GM23338 (cell line): ENCODE measurements at regions not wholly inside any gene's neighbourhood (a gene's known extent, or its start where the extent isn't known, plus 50 kb on each side); places are given as distances from the start of the nearest gene placed in this dataset.

Experiments used
- ATAC-seq: fragments of 200-7000 bp; cut with Tn5 transposase; 3 replicates; pipeline ENCODE4 v1.9.1; 2020
- DNase-seq: peaks from one replicate; pipeline ENCODE4 v3.0.0-alpha.2; 2015; ENCODE audit warnings: low spot score
- H2AFZ ChIP-seq: fragments of 200-600 bp; sonication (generic); 2 replicates; pipeline ENCODE4 v1.8.0; 2016; ENCODE audit warnings: antibody characterized with exemption, mild to moderate bottlenecking, moderate library complexity
- H3F3A ChIP-seq: fragments of 200-600 bp; sonication (generic); replicated peaks from 2 replicates; pipeline ENCODE4 v1.8.0; 2017; ENCODE audit warnings: antibody characterized with exemption, mixed run types, low read depth
- H3K27ac ChIP-seq: fragments of 200-600 bp; sonication (generic); 2 replicates; pipeline ENCODE4 v1.6.1; 2016; ENCODE audit warnings: low read depth
- H3K27me3 ChIP-seq: fragments of 200-600 bp; sonication (generic); 2 replicates; pipeline ENCODE4 v1.8.0; 2016; ENCODE audit warnings: mild to moderate bottlenecking, mixed run types, moderate library complexity; ENCODE audit not compliant: insufficient read depth
- H3K36me3 ChIP-seq: fragments of 200-600 bp; sonication (generic); 2 replicates; pipeline ENCODE4 v1.8.0; 2016; ENCODE audit warnings: mild to moderate bottlenecking; ENCODE audit not compliant: insufficient read depth
- H3K4me1 ChIP-seq: fragments of 200-600 bp; sonication (generic); 2 replicates; pipeline ENCODE4 v1.8.0; 2016; ENCODE audit warnings: mild to moderate bottlenecking, moderate library complexity; ENCODE audit not compliant: insufficient read depth
- H3K4me2 ChIP-seq: fragments of 200-600 bp; sonication (generic); 2 replicates; pipeline ENCODE4 v1.7.1; 2017; ENCODE audit warnings: mixed run types
- H3K4me3 ChIP-seq: fragments of 200-600 bp; sonication (generic); 2 replicates; pipeline ENCODE4 v1.6.1; 2016; ENCODE audit warnings: mixed run types
- H3K79me2 ChIP-seq: fragments of 200-600 bp; sonication (generic); replicated peaks from 2 replicates; pipeline ENCODE4 v1.8.0; 2017; ENCODE audit warnings: mild to moderate bottlenecking; ENCODE audit not compliant: insufficient read depth
- H3K9me2 ChIP-seq: fragments of 200-600 bp; sonication (generic); 2 replicates; pipeline ENCODE4 v1.8.0; 2017; ENCODE audit not compliant: insufficient read depth
- H4K20me1 ChIP-seq: fragments of 200-600 bp; sonication (generic); replicated peaks from 2 replicates; pipeline ENCODE4 v1.8.0; 2017; ENCODE audit warnings: mild to moderate bottlenecking; ENCODE audit not compliant: insufficient read depth
- H3K27ac Mint-ChIP-seq: 2 replicates; pipeline ENCODE4 v1.8.0; 2020; ENCODE audit warnings: inconsistent platforms, mild to moderate bottlenecking, moderate library complexity, mixed read lengths
- H3K27me3 Mint-ChIP-seq: 3 replicates; pipeline ENCODE4 v1.8.0; 2022; ENCODE audit warnings: low read depth, mild to moderate bottlenecking, moderate library complexity, mixed read lengths, inconsistent platforms; ENCODE audit not compliant: insufficient read depth, poor library complexity
- H3K36me3 Mint-ChIP-seq: 3 replicates; pipeline ENCODE4 v1.8.0; 2021; ENCODE audit warnings: low read depth, mild to moderate bottlenecking, inconsistent platforms, moderate library complexity, mixed read lengths
- H3K4me1 Mint-ChIP-seq: 3 replicates; pipeline ENCODE4 v1.8.0; 2020; ENCODE audit warnings: mild to moderate bottlenecking, inconsistent platforms, mixed read lengths
- H3K4me3 Mint-ChIP-seq: 3 replicates; pipeline ENCODE4 v1.8.0; 2021; ENCODE audit warnings: moderate library complexity, mild to moderate bottlenecking, inconsistent platforms, mixed read lengths
- H3K9me3 Mint-ChIP-seq: 3 replicates; pipeline ENCODE4 v1.8.0; 2020; ENCODE audit warnings: moderate library complexity, mild to moderate bottlenecking, inconsistent platforms, mixed read lengths
- CREB1 ChIP-seq: fragments of 250-450 bp; sonication (Bioruptor Pico); IDR thresholded peaks from 2 replicates; pipeline ENCODE4 v1.5.0; 2020; ENCODE audit warnings: low read depth, mild to moderate bottlenecking, moderate library complexity
- EZH2 ChIP-seq: fragments of 200-600 bp; sonication (generic); IDR thresholded peaks from one replicate; pipeline ENCODE4 v1.8.0; 2017; ENCODE audit warnings: antibody characterized with exemption, mild to moderate bottlenecking, low read depth; ENCODE audit not compliant: unreplicated experiment
- EZH2phosphoT487 ChIP-seq: fragments of 200-600 bp; sonication (generic); IDR thresholded peaks from one replicate; pipeline ENCODE4 v1.8.1; 2018; ENCODE audit warnings: antibody characterized with exemption; ENCODE audit not compliant: unreplicated experiment
- JUNB ChIP-seq: IDR thresholded peaks from one replicate; pipeline ENCODE4 v1.6.1; 2016; ENCODE audit warnings: antibody characterized with exemption; ENCODE audit not compliant: unreplicated experiment
- NANOG ChIP-seq: IDR thresholded peaks from 2 replicates; pipeline ENCODE4 v1.6.1; 2016; ENCODE audit warnings: antibody characterized with exemption, borderline replicate concordance
- POLR2AphosphoS5 ChIP-seq: IDR thresholded peaks from 2 replicates; pipeline ENCODE4 v1.6.1; 2016; ENCODE audit warnings: antibody characterized with exemption, low read depth
- STAT1 ChIP-seq: IDR thresholded peaks from one replicate; pipeline ENCODE4 v1.6.1; 2016; ENCODE audit warnings: antibody characterized with exemption; ENCODE audit not compliant: unreplicated experiment
- ZNF114 ChIP-seq: fragments of 250-450 bp; sonication (Bioruptor Pico); IDR thresholded peaks from 2 replicates; pipeline ENCODE4 v1.5.0; 2020; ENCODE audit warnings: mild to moderate bottlenecking, moderate library complexity
- ZNF331 ChIP-seq: fragments of 250-450 bp; sonication (Bioruptor Pico); IDR thresholded peaks from 2 replicates; pipeline ENCODE4 v1.5.0; 2020; ENCODE audit warnings: low read depth, mild to moderate bottlenecking, moderate library complexity
- TF ChIP-seq, protein P1 (sequence below): IDR thresholded peaks from one replicate; pipeline ENCODE4 v1.6.1; 2018; ENCODE audit warnings: antibody characterized with exemption; ENCODE audit not compliant: unreplicated experiment
- TF ChIP-seq, protein P2 (sequence below): IDR thresholded peaks from 2 replicates; pipeline ENCODE4 v1.6.1; 2016; ENCODE audit warnings: antibody characterized with exemption
- TF ChIP-seq, protein P3 (sequence below), 2 experiments: fragments of 200-600 bp in 1 of 2; sonication (generic) in 1 of 2; conservative IDR thresholded peaks; 2 replicates each; pipeline versions ENCODE4 v1.5.1 to v1.6.1; 2016 to 2017; ENCODE audit warnings: antibody characterized with exemption in 2 of 2, low read depth in 2 of 2, mild to moderate bottlenecking in 2 of 2, moderate library complexity in 1 of 2
- TF ChIP-seq, protein P4 (sequence below): fragments of 250-450 bp; sonication (Bioruptor Pico); IDR thresholded peaks from 2 replicates; pipeline ENCODE4 v1.5.0; 2020; ENCODE audit warnings: mild to moderate bottlenecking, moderate library complexity

DNA sequence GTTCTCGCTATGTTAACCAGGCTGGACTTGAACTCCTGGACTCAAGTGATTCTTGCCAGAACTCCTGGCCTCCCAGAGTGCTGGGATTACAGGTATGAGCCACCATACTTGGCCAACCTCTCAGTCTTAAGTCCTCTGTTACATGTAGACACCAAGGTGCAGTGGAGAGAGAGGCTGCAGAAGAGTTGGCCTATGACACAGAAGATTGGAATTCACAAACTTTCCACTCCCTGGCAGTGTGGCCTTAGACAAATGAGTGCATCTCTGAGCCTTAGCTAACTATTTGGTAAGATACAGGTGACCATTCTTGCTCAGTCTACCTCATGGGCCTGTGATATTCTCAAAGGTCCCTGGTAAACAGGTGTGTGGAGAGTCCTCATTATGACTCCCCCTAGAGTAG lies 159.7 kb downstream of the MYCN start:
- TF ChIP-seq ZNF114 (CRISPR knock-in tag) (no peak), EZH2 (no peak), EZH2phosphoT487 (no peak), STAT1 (no peak), POLR2AphosphoS5 (no peak), JUNB (no peak), NANOG (no peak), CREB1 (CRISPR knock-in tag) (no peak), ZNF331 (CRISPR knock-in tag) (no peak)
- TF ChIP-seq, protein P1, sequence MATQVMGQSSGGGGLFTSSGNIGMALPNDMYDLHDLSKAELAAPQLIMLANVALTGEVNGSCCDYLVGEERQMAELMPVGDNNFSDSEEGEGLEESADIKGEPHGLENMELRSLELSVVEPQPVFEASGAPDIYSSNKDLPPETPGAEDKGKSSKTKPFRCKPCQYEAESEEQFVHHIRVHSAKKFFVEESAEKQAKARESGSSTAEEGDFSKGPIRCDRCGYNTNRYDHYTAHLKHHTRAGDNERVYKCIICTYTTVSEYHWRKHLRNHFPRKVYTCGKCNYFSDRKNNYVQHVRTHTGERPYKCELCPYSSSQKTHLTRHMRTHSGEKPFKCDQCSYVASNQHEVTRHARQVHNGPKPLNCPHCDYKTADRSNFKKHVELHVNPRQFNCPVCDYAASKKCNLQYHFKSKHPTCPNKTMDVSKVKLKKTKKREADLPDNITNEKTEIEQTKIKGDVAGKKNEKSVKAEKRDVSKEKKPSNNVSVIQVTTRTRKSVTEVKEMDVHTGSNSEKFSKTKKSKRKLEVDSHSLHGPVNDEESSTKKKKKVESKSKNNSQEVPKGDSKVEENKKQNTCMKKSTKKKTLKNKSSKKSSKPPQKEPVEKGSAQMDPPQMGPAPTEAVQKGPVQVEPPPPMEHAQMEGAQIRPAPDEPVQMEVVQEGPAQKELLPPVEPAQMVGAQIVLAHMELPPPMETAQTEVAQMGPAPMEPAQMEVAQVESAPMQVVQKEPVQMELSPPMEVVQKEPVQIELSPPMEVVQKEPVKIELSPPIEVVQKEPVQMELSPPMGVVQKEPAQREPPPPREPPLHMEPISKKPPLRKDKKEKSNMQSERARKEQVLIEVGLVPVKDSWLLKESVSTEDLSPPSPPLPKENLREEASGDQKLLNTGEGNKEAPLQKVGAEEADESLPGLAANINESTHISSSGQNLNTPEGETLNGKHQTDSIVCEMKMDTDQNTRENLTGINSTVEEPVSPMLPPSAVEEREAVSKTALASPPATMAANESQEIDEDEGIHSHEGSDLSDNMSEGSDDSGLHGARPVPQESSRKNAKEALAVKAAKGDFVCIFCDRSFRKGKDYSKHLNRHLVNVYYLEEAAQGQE, result no peak
- TF ChIP-seq, protein P2, sequence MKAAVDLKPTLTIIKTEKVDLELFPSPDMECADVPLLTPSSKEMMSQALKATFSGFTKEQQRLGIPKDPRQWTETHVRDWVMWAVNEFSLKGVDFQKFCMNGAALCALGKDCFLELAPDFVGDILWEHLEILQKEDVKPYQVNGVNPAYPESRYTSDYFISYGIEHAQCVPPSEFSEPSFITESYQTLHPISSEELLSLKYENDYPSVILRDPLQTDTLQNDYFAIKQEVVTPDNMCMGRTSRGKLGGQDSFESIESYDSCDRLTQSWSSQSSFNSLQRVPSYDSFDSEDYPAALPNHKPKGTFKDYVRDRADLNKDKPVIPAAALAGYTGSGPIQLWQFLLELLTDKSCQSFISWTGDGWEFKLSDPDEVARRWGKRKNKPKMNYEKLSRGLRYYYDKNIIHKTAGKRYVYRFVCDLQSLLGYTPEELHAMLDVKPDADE, result no peak
- TF ChIP-seq, protein P3, sequence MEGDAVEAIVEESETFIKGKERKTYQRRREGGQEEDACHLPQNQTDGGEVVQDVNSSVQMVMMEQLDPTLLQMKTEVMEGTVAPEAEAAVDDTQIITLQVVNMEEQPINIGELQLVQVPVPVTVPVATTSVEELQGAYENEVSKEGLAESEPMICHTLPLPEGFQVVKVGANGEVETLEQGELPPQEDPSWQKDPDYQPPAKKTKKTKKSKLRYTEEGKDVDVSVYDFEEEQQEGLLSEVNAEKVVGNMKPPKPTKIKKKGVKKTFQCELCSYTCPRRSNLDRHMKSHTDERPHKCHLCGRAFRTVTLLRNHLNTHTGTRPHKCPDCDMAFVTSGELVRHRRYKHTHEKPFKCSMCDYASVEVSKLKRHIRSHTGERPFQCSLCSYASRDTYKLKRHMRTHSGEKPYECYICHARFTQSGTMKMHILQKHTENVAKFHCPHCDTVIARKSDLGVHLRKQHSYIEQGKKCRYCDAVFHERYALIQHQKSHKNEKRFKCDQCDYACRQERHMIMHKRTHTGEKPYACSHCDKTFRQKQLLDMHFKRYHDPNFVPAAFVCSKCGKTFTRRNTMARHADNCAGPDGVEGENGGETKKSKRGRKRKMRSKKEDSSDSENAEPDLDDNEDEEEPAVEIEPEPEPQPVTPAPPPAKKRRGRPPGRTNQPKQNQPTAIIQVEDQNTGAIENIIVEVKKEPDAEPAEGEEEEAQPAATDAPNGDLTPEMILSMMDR (conservative IDR thresholded peaks at IDR 0.05; ENCODE audit: low read depth in 2 of 2), result no peak
- TF ChIP-seq, protein P4, sequence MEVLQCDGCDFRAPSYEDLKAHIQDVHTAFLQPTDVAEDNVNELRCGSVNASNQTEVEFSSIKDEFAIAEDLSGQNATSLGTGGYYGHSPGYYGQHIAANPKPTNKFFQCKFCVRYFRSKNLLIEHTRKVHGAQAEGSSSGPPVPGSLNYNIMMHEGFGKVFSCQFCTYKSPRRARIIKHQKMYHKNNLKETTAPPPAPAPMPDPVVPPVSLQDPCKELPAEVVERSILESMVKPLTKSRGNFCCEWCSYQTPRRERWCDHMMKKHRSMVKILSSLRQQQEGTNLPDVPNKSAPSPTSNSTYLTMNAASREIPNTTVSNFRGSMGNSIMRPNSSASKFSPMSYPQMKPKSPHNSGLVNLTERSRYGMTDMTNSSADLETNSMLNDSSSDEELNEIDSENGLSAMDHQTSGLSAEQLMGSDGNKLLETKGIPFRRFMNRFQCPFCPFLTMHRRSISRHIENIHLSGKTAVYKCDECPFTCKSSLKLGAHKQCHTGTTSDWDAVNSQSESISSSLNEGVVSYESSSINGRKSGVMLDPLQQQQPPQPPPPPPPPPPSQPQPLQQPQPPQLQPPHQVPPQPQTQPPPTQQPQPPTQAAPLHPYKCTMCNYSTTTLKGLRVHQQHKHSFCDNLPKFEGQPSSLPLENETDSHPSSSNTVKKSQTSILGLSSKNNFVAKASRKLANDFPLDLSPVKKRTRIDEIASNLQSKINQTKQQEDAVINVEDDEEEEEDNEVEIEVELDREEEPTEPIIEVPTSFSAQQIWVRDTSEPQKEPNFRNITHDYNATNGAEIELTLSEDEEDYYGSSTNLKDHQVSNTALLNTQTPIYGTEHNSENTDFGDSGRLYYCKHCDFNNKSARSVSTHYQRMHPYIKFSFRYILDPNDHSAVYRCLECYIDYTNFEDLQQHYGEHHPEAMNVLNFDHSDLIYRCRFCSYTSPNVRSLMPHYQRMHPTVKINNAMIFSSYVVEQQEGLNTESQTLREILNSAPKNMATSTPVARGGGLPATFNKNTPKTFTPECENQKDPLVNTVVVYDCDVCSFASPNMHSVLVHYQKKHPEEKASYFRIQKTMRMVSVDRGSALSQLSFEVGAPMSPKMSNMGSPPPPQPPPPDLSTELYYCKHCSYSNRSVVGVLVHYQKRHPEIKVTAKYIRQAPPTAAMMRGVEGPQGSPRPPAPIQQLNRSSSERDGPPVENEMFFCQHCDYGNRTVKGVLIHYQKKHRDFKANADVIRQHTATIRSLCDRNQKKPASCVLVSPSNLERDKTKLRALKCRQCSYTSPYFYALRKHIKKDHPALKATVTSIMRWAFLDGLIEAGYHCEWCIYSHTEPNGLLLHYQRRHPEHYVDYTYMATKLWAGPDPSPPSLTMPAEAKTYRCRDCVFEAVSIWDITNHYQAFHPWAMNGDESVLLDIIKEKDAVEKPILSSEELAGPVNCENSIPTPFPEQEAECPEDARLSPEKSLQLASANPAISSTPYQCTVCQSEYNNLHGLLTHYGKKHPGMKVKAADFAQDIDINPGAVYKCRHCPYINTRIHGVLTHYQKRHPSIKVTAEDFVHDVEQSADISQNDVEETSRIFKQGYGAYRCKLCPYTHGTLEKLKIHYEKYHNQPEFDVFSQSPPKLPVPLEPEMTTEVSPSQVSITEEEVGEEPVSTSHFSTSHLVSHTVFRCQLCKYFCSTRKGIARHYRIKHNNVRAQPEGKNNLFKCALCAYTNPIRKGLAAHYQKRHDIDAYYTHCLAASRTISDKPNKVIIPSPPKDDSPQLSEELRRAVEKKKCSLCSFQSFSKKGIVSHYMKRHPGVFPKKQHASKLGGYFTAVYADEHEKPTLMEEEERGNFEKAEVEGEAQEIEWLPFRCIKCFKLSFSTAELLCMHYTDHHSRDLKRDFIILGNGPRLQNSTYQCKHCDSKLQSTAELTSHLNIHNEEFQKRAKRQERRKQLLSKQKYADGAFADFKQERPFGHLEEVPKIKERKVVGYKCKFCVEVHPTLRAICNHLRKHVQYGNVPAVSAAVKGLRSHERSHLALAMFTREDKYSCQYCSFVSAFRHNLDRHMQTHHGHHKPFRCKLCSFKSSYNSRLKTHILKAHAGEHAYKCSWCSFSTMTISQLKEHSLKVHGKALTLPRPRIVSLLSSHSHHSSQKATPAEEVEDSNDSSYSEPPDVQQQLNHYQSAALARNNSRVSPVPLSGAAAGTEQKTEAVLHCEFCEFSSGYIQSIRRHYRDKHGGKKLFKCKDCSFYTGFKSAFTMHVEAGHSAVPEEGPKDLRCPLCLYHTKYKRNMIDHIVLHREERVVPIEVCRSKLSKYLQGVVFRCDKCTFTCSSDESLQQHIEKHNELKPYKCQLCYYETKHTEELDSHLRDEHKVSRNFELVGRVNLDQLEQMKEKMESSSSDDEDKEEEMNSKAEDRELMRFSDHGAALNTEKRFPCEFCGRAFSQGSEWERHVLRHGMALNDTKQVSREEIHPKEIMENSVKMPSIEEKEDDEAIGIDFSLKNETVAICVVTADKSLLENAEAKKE, result no peak
- Histone ChIP-seq H3K27ac (no peak overlapping the region), H3F3A (peaks cover 4% of the 10 kb centered on the region; the same call in 1 of the 2 replicates), H3K27me3 (no peaks in the 10 kb centered on the region), H4K20me1 (no peaks in the 10 kb centered on the region), H3K9me2 (peaks cover 14% of the 10 kb centered on the region), H2AFZ (no peak overlapping the region), H3K4me2 (no peak overlapping the region), H3K4me3 (no peak overlapping the region), H3K36me3 (no peaks in the 10 kb centered on the region), H3K79me2 (no peaks in the 10 kb centered on the region), H3K4me1 (peaks cover 21% of the 10 kb centered on the region)
- ATAC-seq (no peak), DNase-seq (no peak)
- H3K36me3 Mint-ChIP-seq, result peaks cover 9% of the 10 kb centered on the region
- H3K27me3 Mint-ChIP-seq, result peaks cover 9% of the 10 kb centered on the region
- no peak overlapping the region for H3K4me3 Mint-ChIP-seq
- H3K4me1 Mint-ChIP-seq, result peaks cover 47% of the 10 kb centered on the region
- peaks cover 3% of the 10 kb centered on the region; the same call in 2 of the 3 replicates for H3K9me3 Mint-ChIP-seq
- H3K27ac Mint-ChIP-seq, result no peak overlapping the region
